GM21360 (cell line): ENCODE measurements at regions not wholly inside any gene's neighbourhood (a gene's known extent, or its start where the extent isn't known, plus 50 kb on each side); places are given as distances from the start of the nearest gene placed in this dataset.

Experiments
- ATAC-seq: cut with Tn5 transposase; IDR thresholded peaks from one replicate; pipeline ENCODE4 v1.9.1; 2021; ENCODE audit warnings: mild to moderate bottlenecking, moderate library complexity; ENCODE audit not compliant: unreplicated experiment

GRCh38 chr9:17967731-17968130, 388.9 kb downstream of the SH3GL2 start:
- ATAC-seq, result no peak

GRCh38 chr9:17969232-17969631, 390.4 kb downstream of the SH3GL2 start:
- no peak for ATAC-seq

GRCh38 chr9:17970277-17970676, 391.4 kb downstream of the SH3GL2 start:
- ATAC-seq, result no peak

GRCh38 chr9:17978773-17979172, 399.9 kb downstream of the SH3GL2 start:
- no peak for ATAC-seq

GRCh38 chr9:17986595-17986994, 407.7 kb downstream of the SH3GL2 start:
- no peak for ATAC-seq

GRCh38 chr9:17987189-17987588, 408.3 kb downstream of the SH3GL2 start:
- no peak for ATAC-seq

GRCh38 chr9:17988489-17988888, 409.6 kb downstream of the SH3GL2 start:
- ATAC-seq, result no peak

- no peak for ATAC-seq
Measured at GRCh38 chr9:17990602-17991001, 411.7 kb downstream of the SH3GL2 start.

- ATAC-seq, result no peak
Measured at GRCh38 chr9:17993024-17993423, 414.2 kb downstream of the SH3GL2 start.

- no peak for ATAC-seq
Measured at GRCh38 chr9:17994695-17995425, 416.0 kb downstream of the SH3GL2 start.

GRCh38 chr9:17996728-17997127, 417.9 kb downstream of the SH3GL2 start:
- ATAC-seq, result no peak

GRCh38 chr9:18002718-18003438, 424.0 kb downstream of the SH3GL2 start:
- ATAC-seq, result no peak

- ATAC-seq, result no peak
Measured at GRCh38 chr9:18006591-18006990, 427.7 kb downstream of the SH3GL2 start.

- ATAC-seq, result no peak
Measured at GRCh38 chr9:18007621-18008020, 428.8 kb downstream of the SH3GL2 start.

- ATAC-seq, result no peak
Measured at GRCh38 chr9:18009902-18010301, 431.0 kb downstream of the SH3GL2 start.

GRCh38 chr9:18010492-18010891, 431.6 kb downstream of the SH3GL2 start:
- no peak for ATAC-seq

GRCh38 chr9:18012170-18012569, 433.3 kb downstream of the SH3GL2 start:
- ATAC-seq, result no peak

GRCh38 chr9:18014556-18014955, 435.7 kb downstream of the SH3GL2 start:
- ATAC-seq, result no peak

- no peak for ATAC-seq
Measured at GRCh38 chr9:18015116-18015515, 436.2 kb downstream of the SH3GL2 start.

GRCh38 chr9:18017136-18017535, 438.3 kb downstream of the SH3GL2 start:
- ATAC-seq, result no peak

- ATAC-seq, result no peak
Measured at GRCh38 chr9:18018221-18018620, 439.4 kb downstream of the SH3GL2 start.

- no peak for ATAC-seq
Measured at GRCh38 chr9:18018661-18019060, 439.8 kb downstream of the SH3GL2 start.
